Neural progenitor cell (in vitro differentiated cells): ENCODE measurements at regions not wholly inside any gene's neighbourhood (a gene's known extent, or its start where the extent isn't known, plus 50 kb on each side); places are given as distances from the start of the nearest gene placed in this dataset.

Experiments
- EZH2 ChIP-seq: fragments of 200-600 bp; sonication (generic); IDR thresholded peaks from 2 replicates; pipeline ENCODE4 v1.6.1; 2017; ENCODE audit warnings: antibody characterized with exemption, mild to moderate bottlenecking, moderate library complexity
- TF ChIP-seq, protein P1 (sequence below): fragments of 200-600 bp; sonication (generic); IDR thresholded peaks from 2 replicates; pipeline ENCODE4 v1.5.1; 2017; ENCODE audit warnings: antibody characterized with exemption, mild to moderate bottlenecking

DNA sequence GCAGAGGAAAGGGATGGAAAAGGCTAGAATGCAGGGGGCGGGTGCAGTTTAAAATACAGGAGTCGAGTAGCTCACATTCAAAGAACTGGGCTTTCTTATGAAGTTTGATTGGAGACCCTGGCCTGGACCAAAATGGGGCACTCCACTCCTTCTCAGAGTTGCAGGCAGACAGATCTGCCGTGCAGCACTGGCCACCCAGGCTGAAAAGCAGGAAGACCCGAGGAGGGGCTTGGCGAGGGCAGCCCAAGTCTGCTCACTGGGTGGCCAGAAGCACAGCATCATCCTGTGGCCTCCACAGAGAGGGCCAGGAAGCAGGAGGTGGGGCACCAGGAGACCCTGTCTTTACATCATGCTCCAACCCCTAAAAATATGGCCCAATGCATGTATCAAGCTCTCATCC lies 109.1 kb upstream of the BCL2L14 start:
- no peak for TF ChIP-seq EZH2
- TF ChIP-seq, protein P1, sequence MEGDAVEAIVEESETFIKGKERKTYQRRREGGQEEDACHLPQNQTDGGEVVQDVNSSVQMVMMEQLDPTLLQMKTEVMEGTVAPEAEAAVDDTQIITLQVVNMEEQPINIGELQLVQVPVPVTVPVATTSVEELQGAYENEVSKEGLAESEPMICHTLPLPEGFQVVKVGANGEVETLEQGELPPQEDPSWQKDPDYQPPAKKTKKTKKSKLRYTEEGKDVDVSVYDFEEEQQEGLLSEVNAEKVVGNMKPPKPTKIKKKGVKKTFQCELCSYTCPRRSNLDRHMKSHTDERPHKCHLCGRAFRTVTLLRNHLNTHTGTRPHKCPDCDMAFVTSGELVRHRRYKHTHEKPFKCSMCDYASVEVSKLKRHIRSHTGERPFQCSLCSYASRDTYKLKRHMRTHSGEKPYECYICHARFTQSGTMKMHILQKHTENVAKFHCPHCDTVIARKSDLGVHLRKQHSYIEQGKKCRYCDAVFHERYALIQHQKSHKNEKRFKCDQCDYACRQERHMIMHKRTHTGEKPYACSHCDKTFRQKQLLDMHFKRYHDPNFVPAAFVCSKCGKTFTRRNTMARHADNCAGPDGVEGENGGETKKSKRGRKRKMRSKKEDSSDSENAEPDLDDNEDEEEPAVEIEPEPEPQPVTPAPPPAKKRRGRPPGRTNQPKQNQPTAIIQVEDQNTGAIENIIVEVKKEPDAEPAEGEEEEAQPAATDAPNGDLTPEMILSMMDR = no peak
